ENCODE measurements at regions not wholly inside any gene's neighbourhood (a gene's known extent, or its start where the extent isn't known, plus 50 kb on each side); places are given as distances from the start of the nearest gene placed in this dataset.

DNA sequence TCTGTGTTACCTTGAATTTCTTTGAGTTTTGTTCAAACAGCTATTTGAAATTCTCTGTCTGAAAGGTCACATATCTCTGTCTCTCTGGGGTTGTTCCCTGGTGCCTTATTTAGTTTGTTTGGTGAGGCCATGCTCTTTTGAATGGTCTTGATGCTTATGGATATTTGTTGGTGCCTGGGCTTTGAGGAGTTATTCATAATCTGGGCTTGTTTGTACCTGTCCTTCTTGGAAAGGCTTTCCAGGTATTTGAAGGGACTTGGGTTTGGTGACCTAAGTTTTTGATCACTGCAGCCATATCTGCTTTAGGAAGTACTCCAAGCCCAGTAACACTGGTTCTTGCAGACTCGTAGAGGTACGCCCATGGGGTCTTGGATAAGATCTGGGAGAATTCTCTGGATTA is 63.3 kb upstream of the MAGI3 start:
- no peak for ATAC-seq (ENCODE audit: poor library complexity)
- no peak for DNase-seq
- intact Hi-C loops (cut with DNase I), result no loop called here

DNA sequence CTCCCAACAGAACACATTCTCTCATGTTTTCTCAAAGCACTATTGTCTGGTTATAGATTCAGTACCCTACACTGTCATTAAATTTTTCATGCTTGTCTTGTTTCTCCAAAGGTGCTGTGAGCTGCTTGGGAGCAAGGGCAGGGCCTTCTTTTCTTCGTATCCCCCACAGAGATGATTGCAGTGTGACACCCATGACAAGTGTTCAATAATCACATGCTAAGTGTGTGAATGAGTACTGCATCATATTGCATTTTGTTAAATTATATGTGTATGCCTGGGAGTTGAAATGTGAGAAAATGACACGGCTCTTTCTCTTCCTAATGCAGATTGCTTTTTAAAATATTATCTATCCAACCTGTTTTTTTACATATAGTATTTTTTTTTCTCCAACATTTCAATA is 57.3 kb upstream of the MAGI3 start:
- no peak for DNase-seq
- intact Hi-C loops (cut with DNase I), result no loop called here
- ATAC-seq (ENCODE audit: poor library complexity), result no peak

DNA sequence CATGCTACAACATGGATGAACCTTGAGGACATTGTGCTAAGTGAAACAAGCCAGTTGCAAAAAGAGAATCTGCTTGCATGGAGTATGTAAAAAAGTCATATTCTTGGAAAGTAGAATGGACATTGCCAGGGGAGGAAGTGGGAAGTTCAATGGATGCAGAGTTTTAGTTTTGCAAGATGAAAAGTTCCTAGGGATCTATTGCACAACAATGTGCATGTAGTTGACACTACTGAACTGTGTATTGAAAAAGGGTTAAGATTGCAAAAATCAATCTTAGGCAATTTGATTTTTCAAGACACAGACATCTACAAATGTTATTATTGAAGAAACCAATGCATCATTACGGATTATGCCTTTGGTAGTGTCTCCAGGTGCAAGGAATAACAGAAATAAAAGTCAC is 50.3 kb upstream of the MAGI3 start:
- DNase-seq, result no peak
- no peak for ATAC-seq (ENCODE audit: poor library complexity)
- intact Hi-C loops (cut with DNase I), result no loop called here
